Bronchial epithelial cell (primary cell): ENCODE measurements at regions not wholly inside any gene's neighbourhood (a gene's known extent, or its start where the extent isn't known, plus 50 kb on each side); places are given as distances from the start of the nearest gene placed in this dataset.
"Not testable (repeated sequence)": the region's sequence is repeated elsewhere in the genome, so short reads cannot be mapped to it uniquely, and the experiment has no call there.

Experiments
- DNase-seq: peaks from one replicate; pipeline ENCODE4 v3.0.0-alpha.2; 2010; ENCODE audit warnings: low read depth
- FAIRE-seq: peaks from 2 replicates; lab custom pipeline; 2011; peaks lifted over from hg19 to GRCh38; lab: Jason Lieb, UNC
- H3K27me3 ChIP-seq: 2 replicates; pipeline ENCODE4 v1.5.1; 2011; ENCODE audit warnings: low read length; ENCODE audit not compliant: control insufficient read depth, insufficient read depth
- H3K36me3 ChIP-seq: 2 replicates; pipeline ENCODE4 v1.5.1; 2011; ENCODE audit warnings: low read length; ENCODE audit not compliant: control insufficient read depth, insufficient read depth
- H3K4me3 ChIP-seq: 2 replicates; pipeline ENCODE4 v1.5.1; 2011; ENCODE audit warnings: mild to moderate bottlenecking, low read depth, low read length, control low read depth
- TF ChIP-seq, protein P1 (sequence below): IDR thresholded peaks from 2 replicates; pipeline ENCODE4 v1.5.1; 2011; ENCODE audit warnings: mild to moderate bottlenecking, moderate library complexity, low read length, control low read depth, inconsistent platforms; ENCODE audit not compliant: insufficient read depth, severe bottlenecking

DNA sequence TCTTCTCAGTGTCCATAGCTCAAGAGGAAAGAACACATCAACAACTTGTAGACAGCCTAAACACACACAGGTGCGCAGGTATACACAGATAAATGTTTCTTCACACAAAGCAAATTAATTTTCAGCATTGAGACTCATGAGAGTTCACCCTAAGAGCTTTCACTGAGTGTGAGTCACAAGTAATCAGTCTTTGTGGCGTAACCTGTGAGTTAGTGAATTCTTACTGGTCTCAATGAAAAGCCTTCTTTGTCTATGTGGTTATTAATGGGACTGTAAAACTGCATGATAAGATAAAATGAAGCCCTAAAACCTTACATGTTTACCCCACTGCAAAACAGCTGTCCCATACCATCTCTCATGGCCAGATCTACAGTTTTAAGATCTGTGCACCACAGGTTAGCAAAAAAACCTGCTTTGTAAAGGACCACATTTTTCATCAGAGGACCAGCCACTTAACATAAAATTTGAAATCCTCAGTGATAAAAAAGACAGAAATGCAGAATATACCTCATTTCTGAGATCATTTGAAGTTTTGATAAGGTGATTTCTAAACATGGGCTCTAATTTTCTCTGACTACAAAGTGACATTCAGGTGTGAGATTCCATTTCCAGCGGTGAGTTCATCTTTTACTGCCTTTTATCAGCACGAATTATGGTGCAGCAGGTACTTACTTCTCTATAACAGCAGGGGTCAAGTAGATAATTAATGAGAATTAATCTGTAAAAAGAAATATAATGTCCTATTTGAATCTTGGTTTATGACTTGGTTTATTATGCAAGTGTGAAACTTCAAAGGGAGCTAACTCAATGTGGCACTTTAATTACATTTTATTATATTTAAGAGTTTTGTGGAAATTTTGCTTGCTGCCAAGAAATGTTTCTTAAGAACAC lies 335.7 kb upstream of the PIK3R1 start:
- Histone ChIP-seq H3K36me3 (no peaks in the 10 kb centered on the region), H3K27me3 (no peaks in the 10 kb centered on the region), H3K4me3 (no peak overlapping the region)
- peak; percentile 78 for DNase-seq
- TF ChIP-seq, protein P1, sequence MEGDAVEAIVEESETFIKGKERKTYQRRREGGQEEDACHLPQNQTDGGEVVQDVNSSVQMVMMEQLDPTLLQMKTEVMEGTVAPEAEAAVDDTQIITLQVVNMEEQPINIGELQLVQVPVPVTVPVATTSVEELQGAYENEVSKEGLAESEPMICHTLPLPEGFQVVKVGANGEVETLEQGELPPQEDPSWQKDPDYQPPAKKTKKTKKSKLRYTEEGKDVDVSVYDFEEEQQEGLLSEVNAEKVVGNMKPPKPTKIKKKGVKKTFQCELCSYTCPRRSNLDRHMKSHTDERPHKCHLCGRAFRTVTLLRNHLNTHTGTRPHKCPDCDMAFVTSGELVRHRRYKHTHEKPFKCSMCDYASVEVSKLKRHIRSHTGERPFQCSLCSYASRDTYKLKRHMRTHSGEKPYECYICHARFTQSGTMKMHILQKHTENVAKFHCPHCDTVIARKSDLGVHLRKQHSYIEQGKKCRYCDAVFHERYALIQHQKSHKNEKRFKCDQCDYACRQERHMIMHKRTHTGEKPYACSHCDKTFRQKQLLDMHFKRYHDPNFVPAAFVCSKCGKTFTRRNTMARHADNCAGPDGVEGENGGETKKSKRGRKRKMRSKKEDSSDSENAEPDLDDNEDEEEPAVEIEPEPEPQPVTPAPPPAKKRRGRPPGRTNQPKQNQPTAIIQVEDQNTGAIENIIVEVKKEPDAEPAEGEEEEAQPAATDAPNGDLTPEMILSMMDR: no peak
- FAIRE-seq: no peak

DNA sequence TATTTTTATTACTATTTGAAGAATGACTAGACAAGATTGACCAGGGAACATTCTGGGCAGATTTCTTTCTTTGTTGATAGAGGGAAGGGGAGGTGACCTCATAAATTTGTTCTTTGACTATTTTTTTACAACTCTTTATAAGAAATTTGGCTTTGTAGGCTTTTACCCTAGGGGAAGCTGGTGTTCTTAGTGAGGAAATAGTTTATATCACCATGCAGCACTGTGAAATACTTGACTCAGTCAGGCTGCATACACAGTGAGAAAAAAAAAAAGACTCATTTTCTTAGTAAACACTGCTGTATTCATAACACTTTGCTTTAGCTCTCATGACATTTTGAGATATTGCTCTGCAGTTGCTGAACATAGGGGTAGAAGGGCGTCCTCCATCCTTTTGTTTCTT lies 336.6 kb upstream of the PIK3R1 start:
- Histone ChIP-seq H3K4me3 (no peak overlapping the region), H3K27me3 (no peaks in the 10 kb centered on the region), H3K36me3 (no peaks in the 10 kb centered on the region)
- TF ChIP-seq, protein P1: no peak
- DNase-seq: no peak
- no peak for FAIRE-seq

DNA sequence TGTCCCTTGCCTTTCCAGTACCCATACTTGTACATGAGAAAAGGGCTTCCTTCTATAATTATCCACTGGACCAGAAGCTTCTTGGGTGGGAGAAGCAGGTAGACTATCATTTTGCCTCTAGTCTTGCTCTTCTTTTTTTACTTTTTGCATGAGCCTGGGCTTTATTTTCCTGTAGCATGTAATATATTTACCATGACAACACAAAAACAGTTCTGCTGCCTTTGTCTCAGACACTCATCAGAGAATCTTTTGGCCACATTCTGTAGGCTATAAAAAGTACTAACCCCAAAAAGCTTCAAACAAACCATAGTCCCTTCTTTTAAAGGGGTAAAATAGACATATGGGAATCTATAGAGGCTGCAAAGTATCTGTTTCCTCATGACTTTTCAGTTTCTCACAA lies 339.2 kb upstream of the PIK3R1 start:
- H3K27me3 ChIP-seq: no peaks in the 10 kb centered on the region
- DNase-seq (no peak), FAIRE-seq (no peak)
- TF ChIP-seq, protein P1: no peak
- no peaks in the 10 kb centered on the region for H3K36me3 ChIP-seq
- H3K4me3 ChIP-seq: no peak overlapping the region

DNA sequence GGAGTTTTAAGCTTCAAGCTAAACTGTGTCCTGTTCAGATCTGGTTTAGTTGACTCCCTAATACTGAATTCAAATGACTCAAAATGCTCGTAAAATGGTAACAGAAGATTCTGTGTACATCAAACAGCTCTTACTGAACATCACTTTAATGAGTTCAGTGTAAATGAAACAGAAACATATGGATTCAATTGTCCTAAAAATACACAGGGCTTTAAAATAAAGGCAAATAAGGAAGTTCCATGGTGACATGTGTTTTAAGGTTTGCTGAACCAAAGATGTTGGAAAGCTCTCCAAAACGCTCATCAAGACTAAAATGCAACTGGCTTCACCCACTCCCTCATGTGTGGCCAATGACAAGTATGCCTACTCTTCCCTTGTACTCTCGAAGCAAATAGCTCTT lies 340.0 kb upstream of the PIK3R1 start:
- no peak for FAIRE-seq
- TF ChIP-seq, protein P1: no peak
- no peaks in the 10 kb centered on the region for H3K36me3 ChIP-seq
- no peak for DNase-seq
- H3K27me3 ChIP-seq: no peaks in the 10 kb centered on the region
- H3K4me3 ChIP-seq: no peak overlapping the region

DNA sequence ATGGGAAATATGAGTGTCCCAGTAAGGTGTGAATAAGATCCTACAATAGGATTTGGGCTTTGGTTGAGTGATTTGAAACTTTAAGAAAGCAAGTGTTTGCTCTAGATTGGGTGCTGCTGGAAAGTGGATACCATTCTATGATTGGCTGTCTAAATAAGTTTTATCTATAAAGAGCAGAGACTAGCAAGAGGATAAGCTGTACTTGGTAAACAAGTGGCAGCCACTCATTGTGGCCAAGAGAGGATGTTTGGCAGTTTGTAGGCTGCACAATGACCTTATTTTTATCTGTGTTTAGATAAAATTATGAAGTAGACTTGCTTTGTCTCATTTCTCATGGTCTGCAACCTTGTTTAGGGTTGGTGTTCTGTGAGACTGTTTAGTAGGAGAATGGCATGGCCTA lies 341.6 kb upstream of the PIK3R1 start:
- FAIRE-seq (no peak), DNase-seq (no peak)
- H3K36me3 ChIP-seq: no peaks in the 10 kb centered on the region
- H3K27me3 ChIP-seq: no peaks in the 10 kb centered on the region
- TF ChIP-seq, protein P1: no peak
- no peak overlapping the region for H3K4me3 ChIP-seq

DNA sequence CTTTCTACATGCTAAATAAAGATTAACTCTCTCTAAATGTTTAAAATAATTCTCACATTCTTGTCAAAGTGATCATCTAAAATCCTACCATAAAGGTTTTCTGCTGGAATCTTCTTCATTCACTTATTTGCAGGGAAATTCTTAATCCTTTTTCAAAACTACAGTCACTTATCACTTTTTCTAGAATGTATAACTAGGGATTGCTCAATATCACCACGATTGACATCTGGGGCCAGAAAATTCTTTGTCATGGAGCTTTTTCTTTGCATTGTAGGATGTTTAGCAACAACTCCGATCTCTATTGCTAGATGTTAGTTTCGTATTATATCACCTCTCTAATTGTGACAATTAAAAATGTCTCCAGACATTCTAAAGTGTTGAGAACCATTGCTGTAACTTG lies 344.9 kb upstream of the PIK3R1 start:
- Histone ChIP-seq H3K36me3 (no peaks in the 10 kb centered on the region), H3K27me3 (no peaks in the 10 kb centered on the region), H3K4me3 (no peak overlapping the region)
- DNase-seq (no peak), FAIRE-seq (no peak)
- TF ChIP-seq, protein P1: no peak

DNA sequence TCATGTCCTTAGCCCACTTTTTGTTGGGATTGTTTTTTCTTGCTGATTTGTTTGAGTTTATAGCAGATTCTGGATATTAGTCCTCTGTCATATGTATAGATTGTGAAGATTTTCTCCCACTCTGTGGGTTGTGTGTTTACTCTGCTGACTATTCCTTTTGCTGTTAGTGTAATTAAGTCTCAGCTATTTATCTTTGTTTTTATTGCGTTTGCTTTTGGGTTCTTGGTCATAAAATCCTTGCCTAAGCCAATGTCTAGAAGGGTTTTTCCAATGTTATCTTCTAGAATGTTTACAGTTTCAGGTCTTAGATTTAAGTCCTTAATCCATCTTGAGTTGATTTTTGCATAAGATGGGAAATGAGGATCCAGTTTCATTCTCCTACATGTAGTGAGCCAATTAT lies 351.2 kb upstream of the PIK3R1 start:
- DNase-seq, H3K4me3 ChIP-seq, H3K27me3 ChIP-seq, H3K36me3 ChIP-seq, FAIRE-seq: not testable (repeated sequence)
